Forelimb muscle (tissue), 1 donor: ENCODE measurements at regions not wholly inside any gene's neighbourhood (a gene's known extent, or its start where the extent isn't known, plus 50 kb on each side); places are given as distances from the start of the nearest gene placed in this dataset.

Source experiments
- DNase-seq: peaks from one replicate; pipeline ENCODE4 v3.0.0-alpha.2; 2013; ENCODE audit warnings: low read depth

DNA sequence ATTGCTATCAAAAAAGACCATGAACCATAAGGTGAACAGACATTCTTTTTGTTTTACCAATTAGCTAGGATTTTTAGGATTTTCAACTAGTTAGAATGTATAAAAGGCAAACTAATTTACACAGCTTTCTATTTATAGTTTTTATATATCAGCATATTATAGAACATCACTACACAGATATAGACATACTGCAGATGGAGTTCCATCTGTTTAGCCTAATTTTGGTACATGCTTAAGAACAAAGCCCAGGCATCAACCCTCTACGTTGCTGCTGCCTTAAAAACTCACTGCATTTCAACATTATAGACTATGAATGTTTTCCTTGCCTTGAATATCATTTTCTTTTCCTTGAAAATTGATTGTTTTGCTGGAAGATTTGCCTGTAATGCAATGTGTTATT lies 2227.5 kb upstream of the C9orf72 start:
- DNase-seq, result no peak

- DNase-seq, result no peak
These were observed 2229.2 kb upstream of the C9orf72 start for GRCh38 chr9:29802454-29802853.

- DNase-seq, result no peak
These were observed 2233.8 kb upstream of the C9orf72 start for GRCh38 chr9:29806937-29807618.

DNA sequence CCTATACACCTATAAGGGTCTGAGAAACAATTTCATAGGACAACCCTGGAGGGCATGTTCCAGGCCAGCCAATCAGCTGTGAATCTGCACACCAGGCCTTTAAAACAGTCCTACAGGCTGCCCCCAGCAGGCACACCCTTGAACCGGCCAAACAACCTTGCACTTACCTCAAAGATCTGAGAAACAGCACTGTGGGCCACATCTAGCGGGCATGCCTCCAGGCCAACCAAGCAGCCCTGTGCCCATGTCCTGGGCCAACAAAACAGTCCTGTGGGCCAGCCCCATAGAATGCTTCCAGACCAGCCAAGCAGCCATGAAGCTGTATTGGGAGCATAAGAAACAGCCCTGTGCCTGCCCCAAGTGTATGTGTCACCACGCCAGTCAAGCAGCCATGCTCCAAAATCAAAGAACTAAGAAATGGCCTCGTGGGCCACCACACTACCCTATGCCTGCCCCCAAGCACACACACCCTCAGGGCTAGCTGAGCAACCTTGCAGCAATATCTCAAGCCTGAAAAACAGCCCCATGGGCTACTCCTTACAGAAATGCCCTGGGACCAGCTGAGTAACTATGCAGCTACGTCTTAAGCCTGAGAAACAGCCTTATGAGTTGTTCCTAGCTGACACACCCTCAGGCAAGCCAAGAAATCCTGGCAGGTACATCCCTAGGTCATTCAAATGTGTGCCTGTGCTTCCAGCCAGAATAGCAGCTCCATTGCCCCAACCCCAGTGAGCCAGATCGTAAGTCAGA lies 2243.8 kb upstream of the C9orf72 start:
- no peak for DNase-seq

DNA sequence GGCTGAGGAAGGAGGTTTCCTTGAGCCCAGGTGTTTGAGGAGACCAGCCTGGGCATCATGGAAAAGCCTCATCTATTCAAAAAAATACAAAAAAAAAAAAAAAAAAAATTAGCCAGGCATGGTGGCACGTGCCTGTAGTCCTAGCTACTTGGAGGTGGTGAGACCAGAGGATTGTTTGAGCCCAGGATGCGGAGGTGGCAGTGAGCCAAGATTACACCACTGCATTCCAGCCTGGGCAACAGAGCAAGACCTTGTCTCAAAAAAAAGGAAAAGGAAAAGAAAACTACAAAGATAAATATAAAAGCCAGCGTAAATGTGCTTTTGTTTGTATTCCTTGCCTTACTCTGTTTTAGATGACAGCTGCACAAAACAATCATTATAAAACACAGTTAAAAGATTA lies 2249.2 kb upstream of the C9orf72 start:
- DNase-seq, result no peak

DNA sequence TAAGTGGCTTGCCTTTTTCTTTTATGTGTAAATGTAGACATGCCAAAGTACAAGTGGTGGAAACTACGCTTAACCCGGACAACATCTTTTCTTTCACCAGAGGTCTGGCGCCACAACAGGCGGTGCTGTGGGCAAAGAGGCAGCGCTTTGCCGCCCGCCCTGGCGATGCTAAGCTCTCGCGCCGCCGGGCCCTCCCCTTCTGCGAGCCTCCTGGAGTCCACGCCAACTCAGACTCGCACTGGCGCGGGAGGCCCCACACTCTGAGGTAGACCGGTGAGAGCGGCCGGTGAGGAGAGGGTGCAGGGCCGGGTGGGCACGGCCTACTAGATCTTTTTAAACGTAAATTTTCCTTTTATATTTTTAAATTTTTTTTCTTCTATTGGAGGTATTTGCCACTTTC lies 2253.1 kb upstream of the C9orf72 start:
- DNase-seq, result no peak

DNA sequence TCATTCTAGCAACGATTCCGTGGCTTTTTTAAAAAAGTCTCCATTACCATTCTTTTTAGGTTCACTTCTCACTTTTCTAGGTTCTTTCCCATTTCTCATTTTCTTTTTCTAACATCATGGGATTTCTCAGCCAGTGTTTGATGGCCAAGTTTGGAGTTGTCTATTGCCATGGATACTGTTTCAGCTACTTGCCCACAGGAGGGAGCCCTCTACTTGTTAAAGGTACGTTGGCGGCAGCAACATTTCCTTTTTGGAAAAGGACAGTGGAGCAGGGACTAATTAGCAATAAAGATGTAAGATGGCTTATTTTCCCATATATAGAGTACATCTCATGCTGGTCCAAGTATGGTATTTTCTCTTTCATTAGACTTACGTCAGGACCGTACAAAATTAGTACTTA lies 2257.5 kb upstream of the C9orf72 start:
- DNase-seq, result no peak

- DNase-seq, result no peak
These were observed 2265.3 kb upstream of the C9orf72 start for GRCh38 chr9:29838491-29839020.

DNA sequence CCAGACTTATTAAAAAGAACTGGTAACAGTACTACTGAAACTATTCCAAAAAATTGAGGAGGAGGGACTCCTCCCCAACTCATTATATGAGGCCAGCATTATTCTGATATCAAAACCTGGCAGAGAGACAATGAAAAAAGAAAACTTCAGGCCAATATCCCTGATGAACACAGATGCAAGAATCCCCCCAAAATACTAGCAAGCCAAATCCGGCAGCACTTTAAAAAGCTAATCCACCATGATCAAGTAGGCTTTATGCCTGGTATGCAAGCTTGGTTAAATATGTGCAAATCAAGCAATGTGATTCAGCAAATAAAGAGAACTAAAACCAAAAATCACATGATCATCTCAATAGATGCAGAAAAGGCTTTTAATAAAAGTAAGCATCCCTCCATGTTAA lies 2271.0 kb upstream of the C9orf72 start:
- no peak for DNase-seq

- no peak for DNase-seq
These were observed 2277.4 kb upstream of the C9orf72 start for GRCh38 chr9:29850664-29851063.

DNA sequence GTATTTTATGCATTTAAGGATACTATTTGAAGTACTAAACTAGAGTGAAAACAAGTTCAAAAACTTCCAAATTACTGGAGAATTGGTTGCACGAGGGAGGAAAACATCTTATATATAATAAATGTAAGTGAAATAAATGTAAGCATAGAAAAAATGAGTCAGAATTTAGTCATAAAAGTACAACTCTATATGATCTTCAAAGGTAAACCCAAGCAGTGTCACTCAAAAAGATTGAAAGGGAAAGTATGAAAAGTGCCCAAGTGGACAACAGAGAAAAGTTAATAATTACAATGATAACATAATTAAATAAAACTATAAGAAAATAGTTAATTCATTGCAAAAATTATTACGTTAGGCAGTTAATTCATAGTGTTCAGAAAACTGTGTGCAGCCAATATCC lies 2288.5 kb upstream of the C9orf72 start:
- no peak for DNase-seq

GRCh38 chr9:29865764-29866313 lies 2292.6 kb upstream of the C9orf72 start:
- no peak for DNase-seq

GRCh38 chr9:29866556-29866955 lies 2293.3 kb upstream of the C9orf72 start:
- DNase-seq, result no peak

DNA sequence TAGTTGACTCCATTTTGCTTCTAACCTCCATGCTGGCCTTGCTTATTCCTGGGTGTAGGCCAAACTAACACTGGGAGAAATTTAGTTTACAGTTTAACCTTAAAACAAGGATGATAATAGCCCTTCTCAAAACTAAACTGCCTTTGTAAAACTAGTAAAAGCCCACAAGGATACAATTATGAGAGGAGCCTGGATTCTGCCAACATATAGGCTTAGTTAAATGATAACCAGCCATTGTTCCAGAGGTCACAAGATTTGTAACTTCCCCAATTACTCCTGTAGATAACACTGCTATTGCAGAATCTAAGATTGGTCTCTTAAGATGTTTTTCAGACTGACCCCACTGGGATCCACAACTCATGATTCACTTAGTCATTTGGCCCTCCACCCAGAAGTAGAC lies 2300.3 kb upstream of the C9orf72 start:
- DNase-seq, result no peak

DNA sequence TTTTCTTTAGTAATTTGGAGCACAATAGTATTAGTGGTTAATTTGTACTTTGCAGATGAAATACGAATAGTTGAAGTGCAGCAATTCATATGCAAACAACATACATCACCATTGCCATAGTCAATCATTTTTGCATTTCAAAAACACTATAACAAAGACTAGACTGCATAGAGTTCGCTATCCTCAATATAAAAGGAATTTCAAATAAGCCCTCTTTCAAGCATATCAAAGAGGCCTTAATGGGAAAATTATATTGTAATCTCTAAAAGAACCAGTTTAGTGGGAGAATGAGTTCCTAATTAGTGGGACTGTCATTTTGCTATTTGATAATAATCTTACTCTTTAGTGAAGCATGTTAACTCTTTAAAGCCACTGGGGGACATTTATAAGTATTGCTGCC lies 2302.3 kb upstream of the C9orf72 start:
- no peak for DNase-seq

DNA sequence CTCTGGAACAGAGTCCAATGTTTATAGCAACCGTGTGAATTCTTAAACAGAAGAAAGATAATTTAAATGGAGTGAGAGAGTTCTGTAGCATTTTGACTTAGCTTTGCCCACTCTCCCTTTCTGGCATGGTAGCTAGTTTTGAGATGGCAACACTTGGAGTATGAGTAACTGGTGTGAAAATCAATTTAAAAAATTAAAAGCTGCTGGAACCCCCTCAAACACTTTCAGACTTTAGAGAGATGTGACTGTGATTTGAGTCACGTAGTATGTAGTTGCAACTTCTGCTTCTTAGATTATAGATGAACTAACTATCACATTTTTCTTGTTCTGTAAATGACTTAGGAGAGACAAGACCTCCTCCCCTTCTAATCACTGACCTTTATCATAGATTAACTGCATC lies 2309.5 kb upstream of the C9orf72 start:
- DNase-seq, result no peak

DNA sequence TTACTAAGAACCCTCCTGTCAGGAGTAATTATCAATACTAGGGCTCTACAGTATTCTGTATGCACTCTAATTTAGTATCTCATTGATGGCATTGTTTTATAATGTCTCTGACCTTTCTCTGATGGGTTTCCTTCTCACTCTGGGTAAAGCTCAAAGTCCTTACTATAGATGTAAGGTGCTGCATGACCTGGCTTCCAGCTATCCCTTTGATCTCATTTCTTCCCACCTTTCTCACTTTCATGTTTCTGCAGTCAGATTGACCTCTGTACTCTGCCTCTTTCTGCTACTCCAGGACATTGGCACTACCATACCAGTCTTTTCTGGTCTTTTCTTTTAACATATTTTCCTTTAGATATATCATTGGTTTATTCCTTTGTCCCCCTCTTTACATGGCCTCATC lies 2332.8 kb upstream of the C9orf72 start:
- DNase-seq, result no peak

DNA sequence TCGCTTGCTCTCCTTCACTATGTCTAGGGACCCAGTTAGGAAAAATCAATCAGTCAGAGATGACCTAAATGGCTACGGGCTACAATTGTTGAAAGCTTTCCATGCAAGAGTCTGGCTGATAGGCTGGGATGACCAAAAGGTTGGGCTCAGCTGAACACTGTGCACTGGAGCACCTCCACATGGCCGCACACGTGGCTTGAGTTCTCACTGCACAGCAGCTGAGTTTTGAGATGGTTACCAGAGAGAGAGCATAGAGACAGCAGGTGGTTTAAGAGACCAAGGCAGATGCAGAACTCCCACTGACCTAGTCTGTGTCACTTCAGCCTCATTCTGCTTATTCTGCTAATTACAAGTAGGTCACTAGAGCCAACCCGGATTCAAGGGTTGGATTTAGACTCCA lies 2354.8 kb upstream of the C9orf72 start:
- no peak for DNase-seq

DNA sequence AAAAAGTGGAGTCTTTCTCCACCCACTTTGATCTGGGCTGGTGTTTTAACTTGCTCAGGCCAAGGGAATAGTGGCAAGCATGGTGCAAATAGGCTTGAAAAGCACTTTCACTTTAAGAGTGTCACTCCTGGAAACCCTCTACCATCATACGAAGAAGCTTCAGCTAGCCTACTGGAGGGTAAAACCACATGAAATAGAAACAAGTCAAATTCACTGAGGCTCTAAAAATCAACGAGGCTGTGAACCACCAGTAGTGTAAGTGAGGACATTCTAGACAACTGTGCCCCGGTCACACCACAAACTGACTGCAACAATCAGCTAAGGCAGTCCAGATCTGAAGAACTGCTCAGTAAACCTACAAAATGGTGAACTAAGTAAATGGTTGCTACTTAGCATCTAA lies 2366.3 kb upstream of the C9orf72 start:
- DNase-seq, result no peak

- no peak for DNase-seq
These were observed 2371.7 kb upstream of the C9orf72 start for GRCh38 chr9:29945012-29945411.

DNA sequence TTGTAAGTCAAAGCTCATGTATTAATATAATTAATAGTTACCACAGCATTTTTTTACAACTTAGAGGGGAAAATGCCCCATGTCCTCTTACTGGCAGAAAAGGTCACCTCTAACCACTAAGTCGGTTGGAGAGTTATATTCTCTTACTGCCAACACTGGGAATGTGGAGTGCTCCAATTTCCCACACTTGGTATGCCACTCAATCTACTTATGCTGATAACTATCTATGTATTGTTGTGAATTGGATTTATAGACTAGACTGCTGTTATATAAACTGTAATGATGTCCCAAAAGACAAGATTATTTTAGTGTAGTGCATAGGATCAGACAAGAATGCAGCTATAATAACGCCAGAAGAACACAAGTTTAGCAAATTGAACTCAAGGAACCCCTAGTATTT lies 2385.2 kb upstream of the C9orf72 start:
- no peak for DNase-seq

GRCh38 chr9:29965834-29966233 lies 2392.6 kb upstream of the C9orf72 start:
- DNase-seq, result no peak

GRCh38 chr9:29966247-29966646 lies 2393.0 kb upstream of the C9orf72 start:
- no peak for DNase-seq
